GM23248 (cell line): ENCODE measurements at regions not wholly inside any gene's neighbourhood (a gene's known extent, or its start where the extent isn't known, plus 50 kb on each side); places are given as distances from the start of the nearest gene placed in this dataset.
"Not testable (repeated sequence)": the region's sequence is repeated elsewhere in the genome, so short reads cannot be mapped to it uniquely, and the experiment has no call there.

Source experiments
- DNase-seq: peaks from one replicate; pipeline ENCODE4 v3.0.0-alpha.2; 2015
- H2AFZ ChIP-seq: fragments of 200-600 bp; sonication (generic); 2 replicates; pipeline ENCODE4 v1.6.1; 2016; ENCODE audit warnings: antibody characterized with exemption
- H3F3A ChIP-seq: fragments of 200-600 bp; sonication (generic); 2 replicates; pipeline ENCODE4 v1.6.1; 2016; ENCODE audit warnings: mild to moderate bottlenecking, antibody characterized with exemption, mixed run types; ENCODE audit not compliant: insufficient read depth
- H3K27ac ChIP-seq: fragments of 200-600 bp; sonication (generic); 2 replicates; pipeline ENCODE4 v1.5.1; 2016; ENCODE audit warnings: mild to moderate bottlenecking
- H3K27me3 ChIP-seq: fragments of 200-600 bp; sonication (generic); replicated peaks from 2 replicates; pipeline ENCODE4 v1.6.1; 2016; ENCODE audit warnings: mild to moderate bottlenecking; ENCODE audit not compliant: insufficient read depth
- H3K36me3 ChIP-seq: fragments of 200-600 bp; sonication (generic); 2 replicates; pipeline ENCODE4 v1.6.1; 2016; ENCODE audit warnings: low read depth, mild to moderate bottlenecking
- H3K4me1 ChIP-seq: fragments of 200-600 bp; sonication (generic); 2 replicates; pipeline ENCODE4 v1.6.1; 2016; ENCODE audit warnings: mild to moderate bottlenecking; ENCODE audit not compliant: insufficient read depth
- H3K4me2 ChIP-seq: fragments of 200-600 bp; sonication (generic); one replicate; pipeline ENCODE4 v1.6.1; 2016; ENCODE audit warnings: mild to moderate bottlenecking; ENCODE audit not compliant: unreplicated experiment
- H3K4me3 ChIP-seq: fragments of 200-600 bp; sonication (generic); 2 replicates; pipeline ENCODE4 v1.5.1; 2016; ENCODE audit warnings: mild to moderate bottlenecking
- H3K79me2 ChIP-seq: fragments of 200-600 bp; sonication (generic); 2 replicates; pipeline ENCODE4 v1.6.1; 2016; ENCODE audit warnings: mild to moderate bottlenecking; ENCODE audit not compliant: insufficient read depth
- H3K9ac ChIP-seq: fragments of 200-600 bp; sonication (generic); 2 replicates; pipeline ENCODE4 v1.6.1; 2016; ENCODE audit warnings: mild to moderate bottlenecking
- H3K9me2 ChIP-seq: fragments of 200-600 bp; sonication (generic); 2 replicates; pipeline ENCODE4 v1.6.1; 2016; ENCODE audit warnings: mixed run types, mild to moderate bottlenecking, moderate library complexity; ENCODE audit not compliant: insufficient read depth
- H3K9me3 ChIP-seq: fragments of 200-600 bp; sonication (generic); one replicate; pipeline ENCODE4 v1.6.1; 2017; ENCODE audit warnings: low read depth
- H4K20me1 ChIP-seq: fragments of 200-600 bp; sonication (generic); 2 replicates; pipeline ENCODE4 v1.6.0; 2016; ENCODE audit not compliant: insufficient read depth
- EZH2 ChIP-seq: fragments of 200-600 bp; sonication (generic); IDR thresholded peaks from 2 replicates; pipeline ENCODE4 v1.6.1; 2018; ENCODE audit warnings: antibody characterized with exemption, mild to moderate bottlenecking; ENCODE audit not compliant: insufficient read depth, poor library complexity, severe bottlenecking
- EZH2phosphoT487 ChIP-seq: fragments of 200-600 bp; sonication (generic); IDR thresholded peaks from 2 replicates; pipeline ENCODE4 v1.6.1; 2018; ENCODE audit warnings: antibody characterized with exemption, moderate library complexity, mild to moderate bottlenecking, low read depth; ENCODE audit not compliant: insufficient read depth
- WGBS, 2 experiments: methylation state at CpG; one replicate each; pipeline ENCODE4 v1.1.6; 2015 to 2017; ENCODE audit warnings: low lambda C conversion rate in 2 of 2, low coverage in 1 of 2; ENCODE audit errors: missing lambda C conversion rate in 2 of 2; 5-methylcytosine and 5-hydroxymethylcytosine counted together
- in situ Hi-C: fragments of 300-500 bp; cut with MboI; formaldehyde crosslinking; loops from 2 replicates; pipeline ENCODE4 v1.15.0; 2020

GRCh38 chr4:183374950-183375555 is 52.8 kb upstream of the CLDN24 start:
- Histone ChIP-seq H3F3A (no peaks in the 10 kb centered on the region), H3K27me3 (no peaks in the 10 kb centered on the region), H4K20me1 (no peaks in the 10 kb centered on the region), H3K4me3 (no peak overlapping the region), H3K79me2 (no peaks in the 10 kb centered on the region), H3K36me3 (no peaks in the 10 kb centered on the region), H3K27ac (no peak overlapping the region), H3K4me1 (no peaks in the 10 kb centered on the region), H3K4me2 (no peak overlapping the region), H3K9me2 (no peaks in the 10 kb centered on the region), H2AFZ (no peak overlapping the region), H3K9me3 (no peaks in the 10 kb centered on the region), H3K9ac (no peak overlapping the region)
- in situ Hi-C loops = loop anchor here (25.0 kb wide), 1 partner anchor 438 kb away; no protein-coding TSS in a partner anchor
- TF ChIP-seq EZH2phosphoT487 (no peak), EZH2 (no peak)
- 48 to 50% methylated on average over 5 of the region's 5 CpGs for WGBS, 2 experiments
- no peak for DNase-seq

- Histone ChIP-seq H3K79me2 (no peaks in the 10 kb centered on the region), H2AFZ (no peak overlapping the region), H3K27me3 (no peaks in the 10 kb centered on the region), H3K4me1 (no peaks in the 10 kb centered on the region), H3K4me3 (no peak overlapping the region), H3F3A (no peaks in the 10 kb centered on the region), H3K9ac (no peak overlapping the region), H3K36me3 (no peaks in the 10 kb centered on the region), H3K4me2 (no peak overlapping the region), H3K9me3 (no peaks in the 10 kb centered on the region), H3K27ac (no peak overlapping the region), H3K9me2 (no peaks in the 10 kb centered on the region), H4K20me1 (no peaks in the 10 kb centered on the region)
- 73 to 87% methylated on average over 3 to 21 of the region's 21 CpGs for WGBS, 2 experiments
- in situ Hi-C loops = loop anchor here (25.0 kb wide), 1 partner anchor 439 kb away; no protein-coding TSS in a partner anchor
- no peak for DNase-seq
- TF ChIP-seq EZH2phosphoT487 (no peak), EZH2 (no peak)
These were observed 54.2 kb upstream of the CLDN24 start for GRCh38 chr4:183376381-183376780.

- Histone ChIP-seq H3K27ac (no peak overlapping the region), H2AFZ (no peak overlapping the region), H3K4me2 (no peak overlapping the region), H3K4me1 (no peaks in the 10 kb centered on the region), H3K9me3 (no peaks in the 10 kb centered on the region), H3F3A (no peaks in the 10 kb centered on the region), H3K79me2 (no peaks in the 10 kb centered on the region), H3K27me3 (no peaks in the 10 kb centered on the region), H4K20me1 (no peaks in the 10 kb centered on the region), H3K36me3 (no peaks in the 10 kb centered on the region), H3K9me2 (no peaks in the 10 kb centered on the region), H3K9ac (no peak overlapping the region), H3K4me3 (no peak overlapping the region)
- in situ Hi-C loops = loop anchor here (25.0 kb wide), 1 partner anchor 440 kb away; no protein-coding TSS in a partner anchor
- no peak for DNase-seq
- TF ChIP-seq EZH2 = no peak
- no peak for TF ChIP-seq EZH2phosphoT487
- 86% methylated on average over 5 of the region's 5 CpGs for WGBS, 2 experiments
These were observed 55.3 kb upstream of the CLDN24 start for GRCh38 chr4:183377491-183377890.

- not testable (repeated sequence) for H3K9ac ChIP-seq, H3K4me2 ChIP-seq, H3K4me3 ChIP-seq, DNase-seq, H3K9me3 ChIP-seq, H3K4me1 ChIP-seq, H3K27me3 ChIP-seq, H4K20me1 ChIP-seq, H2AFZ ChIP-seq, H3K27ac ChIP-seq, H3K9me2 ChIP-seq, H3F3A ChIP-seq, H3K79me2 ChIP-seq, H3K36me3 ChIP-seq
- WGBS, 2 experiments = 66 to 78% methylated on average over 7 of the region's 7 CpGs
- in situ Hi-C loops = loop anchor here (25.0 kb wide), 1 partner anchor 441 kb away; no protein-coding TSS in a partner anchor
These were observed 56.1 kb upstream of the CLDN24 start for GRCh38 chr4:183378347-183378746.

- no peak overlapping the region for H2AFZ ChIP-seq
- TF ChIP-seq EZH2 = no peak
- no peak for TF ChIP-seq EZH2phosphoT487
- H4K20me1 ChIP-seq = no peaks in the 10 kb centered on the region
- in situ Hi-C loops = loop anchor here (25.0 kb wide), 1 partner anchor 444 kb away; no protein-coding TSS in a partner anchor
- no peak overlapping the region for H3K27ac ChIP-seq
- H3F3A ChIP-seq = no peaks in the 10 kb centered on the region
- WGBS, 2 experiments = 69 to 73% methylated on average over 4 of the region's 4 CpGs
- no peak overlapping the region for H3K9ac ChIP-seq
- H3K4me1 ChIP-seq = no peaks in the 10 kb centered on the region
- no peak overlapping the region for H3K4me2 ChIP-seq
- H3K36me3 ChIP-seq = no peaks in the 10 kb centered on the region
- no peak overlapping the region for H3K4me3 ChIP-seq
- H3K27me3 ChIP-seq = no peaks in the 10 kb centered on the region
- H3K9me3 ChIP-seq = no peaks in the 10 kb centered on the region
- no peak for DNase-seq
- no peaks in the 10 kb centered on the region for H3K79me2 ChIP-seq
- no peaks in the 10 kb centered on the region for H3K9me2 ChIP-seq
These were observed 58.7 kb upstream of the CLDN24 start for GRCh38 chr4:183380901-183381300.
